HFFc6 (cell line): ENCODE measurements at regions not wholly inside any gene's neighbourhood (a gene's known extent, or its start where the extent isn't known, plus 50 kb on each side); places are given as distances from the start of the nearest gene placed in this dataset.

Experiments
- DNase-seq: peaks from one replicate; pipeline ENCODE4 v3.0.0-alpha.2; 2018
- H3K27ac Mint-ChIP-seq: 2 replicates; pipeline ENCODE4 v1.8.0; 2020; ENCODE audit warnings: mild to moderate bottlenecking, mixed read lengths
- H3K27me3 Mint-ChIP-seq: 2 replicates; pipeline ENCODE4 v1.8.0; 2021; ENCODE audit warnings: mild to moderate bottlenecking, moderate library complexity, mixed read lengths; ENCODE audit not compliant: insufficient read depth
- H3K36me3 Mint-ChIP-seq: 2 replicates; pipeline ENCODE4 v1.8.0; 2021; ENCODE audit warnings: low read depth, mixed read lengths
- H3K4me1 Mint-ChIP-seq: 2 replicates; pipeline ENCODE4 v1.8.0; 2020; ENCODE audit warnings: low read depth, mixed read lengths
- H3K4me3 Mint-ChIP-seq: 2 replicates; pipeline ENCODE4 v1.8.0; 2020; ENCODE audit warnings: mild to moderate bottlenecking, moderate library complexity, mixed read lengths
- H3K9me3 Mint-ChIP-seq: 2 replicates; pipeline ENCODE4 v1.8.0; 2020; ENCODE audit warnings: mild to moderate bottlenecking, mixed read lengths
- CTCF ChIP-seq: fragments of 200-600 bp; sonication (generic); IDR thresholded peaks from 2 replicates; pipeline ENCODE4 v1.5.0; 2021; ENCODE audit warnings: antibody characterized with exemption, mild to moderate bottlenecking

- Mint-ChIP-seq H3K27me3 (peaks cover 2% of the 10 kb centered on the region; the same call in 1 of the 2 replicates), H3K36me3 (no peaks in the 10 kb centered on the region), H3K4me3 (no peak overlapping the region), H3K9me3 (no peaks in the 10 kb centered on the region), H3K27ac (no peak overlapping the region), H3K4me1 (no peaks in the 10 kb centered on the region)
- no peak for DNase-seq
- no peak for TF ChIP-seq CTCF
These were observed 79.0 kb upstream of the SUCLG2 start for GRCh38 chr3:67733269-67733950.

- TF ChIP-seq CTCF, result no peak
- H3K27me3 Mint-ChIP-seq, result no peaks in the 10 kb centered on the region
These were observed 70.0 kb upstream of the SUCLG2 start for GRCh38 chr3:67724434-67724833.

GRCh38 chr3:67723863-67724262, 69.5 kb upstream of the SUCLG2 start:
- Mint-ChIP-seq H3K4me1 (peaks cover 35% of the 10 kb centered on the region), H3K36me3 (peaks cover 21% of the 10 kb centered on the region), H3K27ac (no peak overlapping the region), H3K27me3 (no peaks in the 10 kb centered on the region), H3K4me3 (no peak overlapping the region), H3K9me3 (peaks cover 9% of the 10 kb centered on the region)
- no peak for TF ChIP-seq CTCF
- no peak for DNase-seq

More at GRCh38 chr3:67724434-67724833, 70.0 kb upstream of the SUCLG2 start:
- Mint-ChIP-seq H3K4me1 (peaks cover 30% of the 10 kb centered on the region), H3K4me3 (no peak overlapping the region), H3K27ac (no peak overlapping the region), H3K36me3 (peaks cover 21% of the 10 kb centered on the region), H3K9me3 (peaks cover 9% of the 10 kb centered on the region)
- no peak for DNase-seq

- peak overlapping the region; percentile 77 for H3K27ac Mint-ChIP-seq
- H3K27me3 Mint-ChIP-seq, result no peaks in the 10 kb centered on the region
- TF ChIP-seq CTCF, result no peak
- H3K4me3 Mint-ChIP-seq, result no peak overlapping the region
- peaks cover 21% of the 10 kb centered on the region for H3K36me3 Mint-ChIP-seq
- peaks cover 9% of the 10 kb centered on the region for H3K9me3 Mint-ChIP-seq
- peaks cover 60% of the 10 kb centered on the region for H3K4me1 Mint-ChIP-seq
- DNase-seq, result peak; percentile 49
These were observed 64.9 kb upstream of the SUCLG2 start for GRCh38 chr3:67719333-67719732.

- peak; percentile 18 for DNase-seq
- no peak for TF ChIP-seq CTCF
- H3K27me3 Mint-ChIP-seq, result no peaks in the 10 kb centered on the region; the same call in 1 of the 2 replicates
These were observed 61.6 kb upstream of the SUCLG2 start for GRCh38 chr3:67715971-67716370.

More at GRCh38 chr3:67715971-67716370, 61.6 kb upstream of the SUCLG2 start:
- peak overlapping the region; percentile 81 for H3K27ac Mint-ChIP-seq
- peaks cover 7% of the 10 kb centered on the region; the same call in 1 of the 2 replicates for H3K36me3 Mint-ChIP-seq
- H3K9me3 Mint-ChIP-seq, result peaks cover 6% of the 10 kb centered on the region
- peaks cover 59% of the 10 kb centered on the region for H3K4me1 Mint-ChIP-seq
- H3K4me3 Mint-ChIP-seq, result peak overlapping the region; percentile 18; the same call in 1 of the 2 replicates
